HL-60 (cell line): ENCODE measurements at regions not wholly inside any gene's neighbourhood (a gene's known extent, or its start where the extent isn't known, plus 50 kb on each side); places are given as distances from the start of the nearest gene placed in this dataset.

ENCODE experiments used
- TF ChIP-seq, protein P1 (sequence below): IDR thresholded peaks from one replicate; pipeline ENCODE4 v1.5.1; 2011; ENCODE audit warnings: low read length, control low read depth, inconsistent platforms; ENCODE audit not compliant: insufficient read depth
- TF ChIP-seq, protein P2 (sequence below): IDR thresholded peaks from 2 replicates; pipeline ENCODE4 v1.6.1; 2012; ENCODE audit warnings: low read depth; ENCODE audit not compliant: insufficient replicate concordance

- TF ChIP-seq, protein P1, sequence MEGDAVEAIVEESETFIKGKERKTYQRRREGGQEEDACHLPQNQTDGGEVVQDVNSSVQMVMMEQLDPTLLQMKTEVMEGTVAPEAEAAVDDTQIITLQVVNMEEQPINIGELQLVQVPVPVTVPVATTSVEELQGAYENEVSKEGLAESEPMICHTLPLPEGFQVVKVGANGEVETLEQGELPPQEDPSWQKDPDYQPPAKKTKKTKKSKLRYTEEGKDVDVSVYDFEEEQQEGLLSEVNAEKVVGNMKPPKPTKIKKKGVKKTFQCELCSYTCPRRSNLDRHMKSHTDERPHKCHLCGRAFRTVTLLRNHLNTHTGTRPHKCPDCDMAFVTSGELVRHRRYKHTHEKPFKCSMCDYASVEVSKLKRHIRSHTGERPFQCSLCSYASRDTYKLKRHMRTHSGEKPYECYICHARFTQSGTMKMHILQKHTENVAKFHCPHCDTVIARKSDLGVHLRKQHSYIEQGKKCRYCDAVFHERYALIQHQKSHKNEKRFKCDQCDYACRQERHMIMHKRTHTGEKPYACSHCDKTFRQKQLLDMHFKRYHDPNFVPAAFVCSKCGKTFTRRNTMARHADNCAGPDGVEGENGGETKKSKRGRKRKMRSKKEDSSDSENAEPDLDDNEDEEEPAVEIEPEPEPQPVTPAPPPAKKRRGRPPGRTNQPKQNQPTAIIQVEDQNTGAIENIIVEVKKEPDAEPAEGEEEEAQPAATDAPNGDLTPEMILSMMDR = no peak
- TF ChIP-seq, protein P2, sequence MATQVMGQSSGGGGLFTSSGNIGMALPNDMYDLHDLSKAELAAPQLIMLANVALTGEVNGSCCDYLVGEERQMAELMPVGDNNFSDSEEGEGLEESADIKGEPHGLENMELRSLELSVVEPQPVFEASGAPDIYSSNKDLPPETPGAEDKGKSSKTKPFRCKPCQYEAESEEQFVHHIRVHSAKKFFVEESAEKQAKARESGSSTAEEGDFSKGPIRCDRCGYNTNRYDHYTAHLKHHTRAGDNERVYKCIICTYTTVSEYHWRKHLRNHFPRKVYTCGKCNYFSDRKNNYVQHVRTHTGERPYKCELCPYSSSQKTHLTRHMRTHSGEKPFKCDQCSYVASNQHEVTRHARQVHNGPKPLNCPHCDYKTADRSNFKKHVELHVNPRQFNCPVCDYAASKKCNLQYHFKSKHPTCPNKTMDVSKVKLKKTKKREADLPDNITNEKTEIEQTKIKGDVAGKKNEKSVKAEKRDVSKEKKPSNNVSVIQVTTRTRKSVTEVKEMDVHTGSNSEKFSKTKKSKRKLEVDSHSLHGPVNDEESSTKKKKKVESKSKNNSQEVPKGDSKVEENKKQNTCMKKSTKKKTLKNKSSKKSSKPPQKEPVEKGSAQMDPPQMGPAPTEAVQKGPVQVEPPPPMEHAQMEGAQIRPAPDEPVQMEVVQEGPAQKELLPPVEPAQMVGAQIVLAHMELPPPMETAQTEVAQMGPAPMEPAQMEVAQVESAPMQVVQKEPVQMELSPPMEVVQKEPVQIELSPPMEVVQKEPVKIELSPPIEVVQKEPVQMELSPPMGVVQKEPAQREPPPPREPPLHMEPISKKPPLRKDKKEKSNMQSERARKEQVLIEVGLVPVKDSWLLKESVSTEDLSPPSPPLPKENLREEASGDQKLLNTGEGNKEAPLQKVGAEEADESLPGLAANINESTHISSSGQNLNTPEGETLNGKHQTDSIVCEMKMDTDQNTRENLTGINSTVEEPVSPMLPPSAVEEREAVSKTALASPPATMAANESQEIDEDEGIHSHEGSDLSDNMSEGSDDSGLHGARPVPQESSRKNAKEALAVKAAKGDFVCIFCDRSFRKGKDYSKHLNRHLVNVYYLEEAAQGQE = no peak
These were observed 298.2 kb downstream of the DOK5 start for GRCh38 chr20:54773643-54774000.
